ENCODE measurements at regions not wholly inside any gene's neighbourhood (a gene's known extent, or its start where the extent isn't known, plus 50 kb on each side); places are given as distances from the start of the nearest gene placed in this dataset.

- no peak for DNase-seq (ENCODE audit: low read depth)
These were observed 197.7 kb upstream of the CIBAR2 start for GRCh38 chr16:85309656-85310587.

GRCh38 chr16:85310868-85311585, 198.8 kb upstream of the CIBAR2 start:
- no peak for DNase-seq (ENCODE audit: low read depth)

GRCh38 chr16:85311741-85312140, 199.5 kb upstream of the CIBAR2 start:
- DNase-seq (ENCODE audit: low read depth), result no peak

- no peak for DNase-seq (ENCODE audit: low read depth)
These were observed 199.9 kb upstream of the CIBAR2 start for GRCh38 chr16:85312174-85312573.

GRCh38 chr16:85312642-85313525, 200.6 kb upstream of the CIBAR2 start:
- no peak for DNase-seq (ENCODE audit: low read depth)

GRCh38 chr16:85313526-85314301, 201.4 kb upstream of the CIBAR2 start:
- no peak for DNase-seq (ENCODE audit: low read depth)

- no peak for DNase-seq (ENCODE audit: low read depth)
These were observed 202.3 kb upstream of the CIBAR2 start for GRCh38 chr16:85314512-85314971.

- no peak for DNase-seq (ENCODE audit: low read depth)
These were observed 203.6 kb upstream of the CIBAR2 start for GRCh38 chr16:85315866-85316265.

- peak; percentile 67 for DNase-seq (ENCODE audit: low read depth)
These were observed 204.1 kb upstream of the CIBAR2 start for GRCh38 chr16:85316321-85316919.

- no peak for DNase-seq (ENCODE audit: low read depth)
These were observed 204.7 kb upstream of the CIBAR2 start for GRCh38 chr16:85316944-85317343.

GRCh38 chr16:85317704-85318103, 205.4 kb upstream of the CIBAR2 start:
- DNase-seq (ENCODE audit: low read depth), result no peak

GRCh38 chr16:85319208-85319983, 207.1 kb upstream of the CIBAR2 start:
- DNase-seq (ENCODE audit: low read depth), result no peak

GRCh38 chr16:85319984-85320440, 207.7 kb upstream of the CIBAR2 start:
- DNase-seq (ENCODE audit: low read depth), result no peak

- DNase-seq (ENCODE audit: low read depth), result no peak
These were observed 208.6 kb upstream of the CIBAR2 start for GRCh38 chr16:85320677-85321385.

- peak; percentile 69 for DNase-seq (ENCODE audit: low read depth)
These were observed 209.4 kb upstream of the CIBAR2 start for GRCh38 chr16:85321509-85322271.

- no peak for DNase-seq (ENCODE audit: low read depth)
These were observed 211.1 kb upstream of the CIBAR2 start for GRCh38 chr16:85323230-85323960.

- no peak for DNase-seq (ENCODE audit: low read depth)
These were observed 211.6 kb upstream of the CIBAR2 start for GRCh38 chr16:85323961-85324253.

- no peak for DNase-seq (ENCODE audit: low read depth)
These were observed 212.2 kb upstream of the CIBAR2 start for GRCh38 chr16:85324488-85324887.

Data from ELR (cell line).